Type B pancreatic cell (in vitro differentiated cells): ENCODE measurements at regions not wholly inside any gene's neighbourhood (a gene's known extent, or its start where the extent isn't known, plus 50 kb on each side); places are given as distances from the start of the nearest gene placed in this dataset.

Experiments used
- DNase-seq: peaks from one replicate; pipeline ENCODE4 v3.0.0; 2021; ENCODE audit warnings: mixed read lengths; ENCODE audit not compliant: unreplicated experiment; ENCODE audit errors: extremely low spot score
- H3K27ac Mint-ChIP-seq: 2 replicates; pipeline ENCODE4 v1.8.0; 2021; ENCODE audit warnings: mild to moderate bottlenecking, mixed read lengths
- H3K27me3 Mint-ChIP-seq: 2 replicates; pipeline ENCODE4 v1.8.0; 2021; ENCODE audit warnings: mixed read lengths
- H3K36me3 Mint-ChIP-seq: 2 replicates; pipeline ENCODE4 v1.8.0; 2021; ENCODE audit warnings: mixed read lengths
- H3K4me1 Mint-ChIP-seq: one replicate; pipeline ENCODE4 v1.8.0; 2021; ENCODE audit warnings: mixed read lengths; ENCODE audit not compliant: unreplicated experiment
- H3K4me3 Mint-ChIP-seq: 2 replicates; pipeline ENCODE4 v1.8.0; 2021; ENCODE audit warnings: mild to moderate bottlenecking, mixed read lengths
- H3K9me3 Mint-ChIP-seq: 2 replicates; pipeline ENCODE4 v1.8.0; 2021; ENCODE audit warnings: mixed read lengths
- CTCF ChIP-seq: fragments of 200-600 bp; sonication (generic); conservative IDR thresholded peaks from 2 replicates; pipeline ENCODE4 v1.5.0; 2021; ENCODE audit warnings: antibody characterized with exemption, mild to moderate bottlenecking

- no peak for TF ChIP-seq CTCF
- Mint-ChIP-seq H3K4me1 (no peaks in the 10 kb centered on the region), H3K27ac (no peak overlapping the region), H3K4me3 (no peak overlapping the region), H3K27me3 (no peaks in the 10 kb centered on the region), H3K9me3 (peaks cover 11% of the 10 kb centered on the region), H3K36me3 (no peaks in the 10 kb centered on the region)
- DNase-seq: no peak
Observed at GRCh38 chr12:86621957-86622356, 365.8 kb upstream of the MGAT4C start.

- no peak overlapping the region for H3K27ac Mint-ChIP-seq
- H3K36me3 Mint-ChIP-seq: no peaks in the 10 kb centered on the region
- no peak for TF ChIP-seq CTCF
- no peak for DNase-seq
- H3K9me3 Mint-ChIP-seq: no peaks in the 10 kb centered on the region
- H3K4me3 Mint-ChIP-seq: no peak overlapping the region
- H3K4me1 Mint-ChIP-seq: no peaks in the 10 kb centered on the region
- H3K27me3 Mint-ChIP-seq: no peaks in the 10 kb centered on the region
Observed at GRCh38 chr12:86613311-86613710, 357.1 kb upstream of the MGAT4C start.

GRCh38 chr12:86608638-86609037, 352.4 kb upstream of the MGAT4C start:
- Mint-ChIP-seq H3K4me1 (no peaks in the 10 kb centered on the region), H3K4me3 (no peak overlapping the region), H3K36me3 (no peaks in the 10 kb centered on the region), H3K27me3 (peaks cover 3% of the 10 kb centered on the region), H3K9me3 (no peaks in the 10 kb centered on the region), H3K27ac (no peak overlapping the region)
- TF ChIP-seq CTCF: no peak
- DNase-seq: no peak

GRCh38 chr12:86601550-86602308, 345.5 kb upstream of the MGAT4C start:
- Mint-ChIP-seq H3K9me3 (no peaks in the 10 kb centered on the region), H3K27me3 (no peaks in the 10 kb centered on the region), H3K4me3 (no peak overlapping the region), H3K27ac (no peak overlapping the region), H3K36me3 (no peaks in the 10 kb centered on the region), H3K4me1 (peaks cover 5% of the 10 kb centered on the region)
- no peak for TF ChIP-seq CTCF
- DNase-seq: no peak

- no peaks in the 10 kb centered on the region for H3K9me3 Mint-ChIP-seq
- TF ChIP-seq CTCF: no peak
- H3K4me3 Mint-ChIP-seq: no peak overlapping the region
- H3K27me3 Mint-ChIP-seq: no peaks in the 10 kb centered on the region
- no peak overlapping the region for H3K27ac Mint-ChIP-seq
- H3K4me1 Mint-ChIP-seq: peaks cover 5% of the 10 kb centered on the region
- DNase-seq: peak; percentile 60
- no peaks in the 10 kb centered on the region for H3K36me3 Mint-ChIP-seq
Observed at GRCh38 chr12:86600664-86601231, 344.6 kb upstream of the MGAT4C start.
